OCI-LY7 (cell line): ENCODE measurements at regions not wholly inside any gene's neighbourhood (a gene's known extent, or its start where the extent isn't known, plus 50 kb on each side); places are given as distances from the start of the nearest gene placed in this dataset.

Experiments
- EZH2phosphoT487 ChIP-seq: fragments of 200-600 bp; sonication (generic); IDR thresholded peaks from 2 replicates; pipeline ENCODE4 v1.6.1; 2018; ENCODE audit warnings: low read depth, borderline replicate concordance, mild to moderate bottlenecking, mixed run types, antibody characterized with exemption, low read length, moderate library complexity, mixed read lengths
- TF ChIP-seq, protein P1 (sequence below): fragments of 200-600 bp; sonication (generic); conservative IDR thresholded peaks from 2 replicates; pipeline ENCODE4 v1.5.1; 2014; ENCODE audit warnings: mild to moderate bottlenecking, antibody characterized with exemption, low read length, moderate library complexity, mixed read lengths

GRCh38 chr1:4010284-4010683 lies 110.2 kb upstream of the C1orf174 start:
- TF ChIP-seq, protein P1, sequence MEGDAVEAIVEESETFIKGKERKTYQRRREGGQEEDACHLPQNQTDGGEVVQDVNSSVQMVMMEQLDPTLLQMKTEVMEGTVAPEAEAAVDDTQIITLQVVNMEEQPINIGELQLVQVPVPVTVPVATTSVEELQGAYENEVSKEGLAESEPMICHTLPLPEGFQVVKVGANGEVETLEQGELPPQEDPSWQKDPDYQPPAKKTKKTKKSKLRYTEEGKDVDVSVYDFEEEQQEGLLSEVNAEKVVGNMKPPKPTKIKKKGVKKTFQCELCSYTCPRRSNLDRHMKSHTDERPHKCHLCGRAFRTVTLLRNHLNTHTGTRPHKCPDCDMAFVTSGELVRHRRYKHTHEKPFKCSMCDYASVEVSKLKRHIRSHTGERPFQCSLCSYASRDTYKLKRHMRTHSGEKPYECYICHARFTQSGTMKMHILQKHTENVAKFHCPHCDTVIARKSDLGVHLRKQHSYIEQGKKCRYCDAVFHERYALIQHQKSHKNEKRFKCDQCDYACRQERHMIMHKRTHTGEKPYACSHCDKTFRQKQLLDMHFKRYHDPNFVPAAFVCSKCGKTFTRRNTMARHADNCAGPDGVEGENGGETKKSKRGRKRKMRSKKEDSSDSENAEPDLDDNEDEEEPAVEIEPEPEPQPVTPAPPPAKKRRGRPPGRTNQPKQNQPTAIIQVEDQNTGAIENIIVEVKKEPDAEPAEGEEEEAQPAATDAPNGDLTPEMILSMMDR: no peak
- no peak for TF ChIP-seq EZH2phosphoT487
